ENCODE measurements at regions not wholly inside any gene's neighbourhood (a gene's known extent, or its start where the extent isn't known, plus 50 kb on each side); places are given as distances from the start of the nearest gene placed in this dataset.

DNA sequence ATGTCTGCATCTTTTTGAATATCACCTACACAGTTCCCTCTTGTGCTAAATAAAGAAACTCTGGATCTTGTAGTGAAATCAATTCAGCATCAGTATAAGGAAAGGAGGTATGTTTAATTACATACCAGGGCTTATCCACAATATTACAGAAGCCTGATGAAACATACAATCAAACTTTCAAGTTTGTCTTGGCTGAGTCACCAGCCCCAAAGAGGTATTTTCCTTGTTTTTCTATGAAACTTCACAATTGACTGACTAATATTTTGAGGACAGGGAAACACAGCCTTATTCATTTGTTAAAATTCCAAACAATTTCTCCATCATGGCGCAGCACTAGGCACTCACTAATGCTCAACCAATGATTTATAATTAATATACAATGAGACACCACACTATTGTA, 952.4 kb downstream of the PCDH17 start:
- Histone ChIP-seq H3K27ac (ENCODE audit: low read depth, low read length) (no peak overlapping the region), H3K36me3 (ENCODE audit: control insufficient read depth, insufficient read depth, low read length) (no peaks in the 10 kb centered on the region), H3K4me1 (ENCODE audit: control insufficient read depth, insufficient read depth, low read length) (no peaks in the 10 kb centered on the region), H3K9me3 (ENCODE audit: control insufficient read depth, insufficient read depth, low read length) (no peaks in the 10 kb centered on the region), H3K27me3 (ENCODE audit: control insufficient read depth, insufficient read depth, low read length) (no peaks in the 10 kb centered on the region), H3K4me3 (ENCODE audit: low read depth, low read length) (no peak overlapping the region)
- no peak for DNase-seq (ENCODE audit: low read depth in 4 of 6, low spot score in 6 of 6)
- WGBS (ENCODE audit: insufficient coverage), result no CpG with 5 or more reads among the region's 1 CpG

DNA sequence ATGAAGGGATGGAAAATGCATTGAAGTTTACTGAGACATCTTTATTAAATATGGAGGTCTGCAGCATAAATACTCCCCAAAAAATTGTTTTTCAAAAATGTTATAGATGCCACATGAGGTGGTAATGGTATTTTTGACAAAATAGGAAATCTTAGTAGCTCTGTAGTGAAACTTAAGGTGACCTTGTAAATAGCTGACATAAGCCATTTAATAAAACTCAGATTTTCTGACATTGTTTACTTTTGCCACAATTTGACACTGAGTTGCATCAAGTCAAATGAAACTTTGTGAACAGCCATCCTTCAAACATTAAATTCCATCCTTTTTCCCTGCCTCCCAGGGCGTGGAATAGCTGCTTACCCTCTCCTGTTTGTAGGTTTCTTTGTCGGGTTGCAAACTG, 953.1 kb downstream of the PCDH17 start:
- Histone ChIP-seq H3K4me3 (ENCODE audit: low read depth, low read length) (no peak overlapping the region), H3K4me1 (ENCODE audit: control insufficient read depth, insufficient read depth, low read length) (no peaks in the 10 kb centered on the region), H3K27me3 (ENCODE audit: control insufficient read depth, insufficient read depth, low read length) (no peaks in the 10 kb centered on the region), H3K27ac (ENCODE audit: low read depth, low read length) (no peak overlapping the region), H3K36me3 (ENCODE audit: control insufficient read depth, insufficient read depth, low read length) (no peaks in the 10 kb centered on the region), H3K9me3 (ENCODE audit: control insufficient read depth, insufficient read depth, low read length) (no peaks in the 10 kb centered on the region)
- DNase-seq (ENCODE audit: low read depth in 4 of 6, low spot score in 6 of 6), result no peak
- no CpG with 5 or more reads among the region's 2 CpGs for WGBS (ENCODE audit: insufficient coverage)

DNA sequence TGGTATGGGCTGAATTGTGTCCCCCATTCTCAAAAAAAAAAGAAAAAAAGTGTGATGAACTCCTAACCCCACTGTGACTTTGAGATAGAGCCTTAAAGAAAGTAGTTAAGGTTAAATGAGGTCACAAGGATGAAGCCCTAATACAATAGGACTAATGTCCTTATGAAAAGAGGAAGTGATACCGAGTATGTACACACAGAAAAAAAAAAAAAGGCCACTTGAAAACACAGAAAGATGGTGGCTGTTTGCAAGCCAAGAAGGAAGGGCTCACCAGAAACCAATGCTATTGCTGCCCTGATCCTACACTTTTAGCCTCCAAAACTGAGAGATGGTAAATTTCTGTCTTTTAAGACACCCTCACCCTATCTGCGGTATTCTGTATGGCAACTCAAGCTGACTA, 955.6 kb downstream of the PCDH17 start:
- Histone ChIP-seq H3K9me3 (ENCODE audit: control insufficient read depth, insufficient read depth, low read length) (no peaks in the 10 kb centered on the region), H3K4me3 (ENCODE audit: low read depth, low read length) (no peak overlapping the region), H3K36me3 (ENCODE audit: control insufficient read depth, insufficient read depth, low read length) (no peaks in the 10 kb centered on the region), H3K27ac (ENCODE audit: low read depth, low read length) (no peak overlapping the region), H3K27me3 (ENCODE audit: control insufficient read depth, insufficient read depth, low read length) (no peaks in the 10 kb centered on the region), H3K4me1 (ENCODE audit: control insufficient read depth, insufficient read depth, low read length) (no peaks in the 10 kb centered on the region)
- no peak for DNase-seq (ENCODE audit: low read depth in 4 of 6, low spot score in 6 of 6)
- no CpG with 5 or more reads among the region's 2 CpGs for WGBS (ENCODE audit: insufficient coverage)

DNA sequence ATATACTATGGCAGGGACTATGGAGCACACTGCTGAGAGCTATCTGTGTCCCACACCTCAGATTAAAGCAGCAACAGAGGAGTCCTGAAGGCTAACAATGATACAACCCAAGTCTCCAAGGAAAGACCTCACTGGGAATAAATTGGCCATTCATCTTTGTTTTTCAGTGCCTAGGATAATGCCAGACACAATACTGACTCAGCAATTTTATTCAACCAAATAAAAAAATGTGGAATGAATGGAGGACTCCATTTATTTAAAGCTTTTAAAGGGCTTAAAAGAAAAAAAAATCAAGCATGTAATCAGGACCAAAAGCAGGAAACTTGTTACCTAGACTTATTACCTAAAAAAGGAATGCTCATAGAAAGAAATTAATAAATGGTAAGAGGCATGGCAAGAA, 960.5 kb downstream of the PCDH17 start:
- no peak overlapping the region for H3K4me3 ChIP-seq (ENCODE audit: low read depth, low read length)
- DNase-seq (ENCODE audit: low read depth in 4 of 6, low spot score in 6 of 6), result no peak
- no peaks in the 10 kb centered on the region for H3K4me1 ChIP-seq (ENCODE audit: control insufficient read depth, insufficient read depth, low read length)
- H3K9me3 ChIP-seq (ENCODE audit: control insufficient read depth, insufficient read depth, low read length), result no peaks in the 10 kb centered on the region
- no peak overlapping the region for H3K27ac ChIP-seq (ENCODE audit: low read depth, low read length)
- H3K27me3 ChIP-seq (ENCODE audit: control insufficient read depth, insufficient read depth, low read length), result no peaks in the 10 kb centered on the region
- no peaks in the 10 kb centered on the region for H3K36me3 ChIP-seq (ENCODE audit: control insufficient read depth, insufficient read depth, low read length)

DNA sequence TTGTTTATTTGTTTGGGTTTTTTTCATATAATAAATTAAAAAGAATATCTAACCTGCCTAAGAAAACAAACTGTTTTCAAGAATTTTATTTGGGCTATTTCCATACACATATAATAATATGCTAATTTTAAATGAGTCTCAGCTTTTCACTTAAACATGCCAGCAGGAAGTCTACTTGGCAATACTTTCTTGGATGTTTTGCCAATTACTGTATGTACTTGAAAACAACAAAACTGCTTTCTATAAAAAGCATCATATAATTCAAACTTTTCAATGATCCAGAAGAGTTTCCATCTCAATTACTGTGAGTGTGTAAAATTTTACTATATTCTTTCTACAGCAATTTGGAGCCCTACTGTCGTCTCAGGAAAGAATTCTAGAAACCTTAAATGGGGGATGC, 961.2 kb downstream of the PCDH17 start:
- H3K9me3 ChIP-seq (ENCODE audit: control insufficient read depth, insufficient read depth, low read length), result no peaks in the 10 kb centered on the region

DNA sequence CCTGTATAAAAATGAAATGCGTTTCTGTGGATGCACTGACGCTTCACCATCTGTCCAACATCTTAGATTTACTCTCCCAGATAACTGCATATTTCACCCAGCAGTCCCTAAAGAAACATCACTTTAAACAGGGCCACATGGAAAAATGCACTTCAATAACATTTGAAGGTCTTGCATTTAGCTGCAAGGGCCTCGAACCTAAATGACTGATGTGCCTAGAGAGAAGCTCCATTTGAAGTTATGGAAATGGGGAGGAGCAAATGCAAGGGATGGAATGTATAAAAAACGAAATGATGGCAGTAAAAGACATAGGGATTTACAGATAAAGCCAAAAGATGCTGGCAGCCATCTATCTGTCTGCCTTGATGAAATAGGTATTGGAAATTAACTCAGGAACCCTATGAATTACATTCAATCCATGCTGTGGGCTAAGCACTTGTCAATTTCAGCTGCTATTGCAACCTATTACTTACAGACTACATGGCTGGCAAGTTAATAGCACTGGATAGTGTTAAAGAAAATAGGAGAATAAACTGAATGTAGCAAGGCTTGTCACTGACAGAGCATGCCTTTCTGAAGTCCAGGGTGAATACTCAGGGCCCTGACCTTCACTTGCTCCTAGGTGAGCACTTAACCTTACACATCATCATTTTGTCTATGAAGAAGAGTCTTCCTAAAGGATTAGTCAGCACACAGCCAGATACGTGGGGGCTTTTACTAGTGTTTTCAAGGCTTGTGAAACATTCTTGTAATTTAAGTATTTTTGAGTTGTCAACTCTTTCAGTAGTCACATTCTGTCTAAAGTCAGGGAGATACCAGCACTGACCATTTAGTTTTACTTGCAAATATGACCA, 963.4 kb downstream of the PCDH17 start:
- Histone ChIP-seq H3K9me3 (ENCODE audit: control insufficient read depth, insufficient read depth, low read length) (no peaks in the 10 kb centered on the region), H3K4me3 (ENCODE audit: low read depth, low read length) (no peak overlapping the region), H3K27ac (ENCODE audit: low read depth, low read length) (no peak overlapping the region), H3K27me3 (ENCODE audit: control insufficient read depth, insufficient read depth, low read length) (no peaks in the 10 kb centered on the region), H3K36me3 (ENCODE audit: control insufficient read depth, insufficient read depth, low read length) (no peaks in the 10 kb centered on the region), H3K4me1 (ENCODE audit: control insufficient read depth, insufficient read depth, low read length) (no peaks in the 10 kb centered on the region)
- WGBS (ENCODE audit: insufficient coverage), result 65% methylated on average over 3 of the region's 5 CpGs
- DNase-seq (ENCODE audit: low read depth in 4 of 6, low spot score in 6 of 6), result peak in 2 of 6 donors; percentile 11 to 68

More for the DNA sequence above, 961.2 kb downstream of the PCDH17 start:
- Histone ChIP-seq H3K4me1 (ENCODE audit: control insufficient read depth, insufficient read depth, low read length) (no peaks in the 10 kb centered on the region), H3K36me3 (ENCODE audit: control insufficient read depth, insufficient read depth, low read length) (no peaks in the 10 kb centered on the region), H3K27ac (ENCODE audit: low read depth, low read length) (no peak overlapping the region), H3K27me3 (ENCODE audit: control insufficient read depth, insufficient read depth, low read length) (no peaks in the 10 kb centered on the region), H3K4me3 (ENCODE audit: low read depth, low read length) (no peak overlapping the region)
- no CpG with 5 or more reads among the region's 1 CpG for WGBS (ENCODE audit: insufficient coverage)
- peak in 2 of 6 donors; percentile 34 to 76 for DNase-seq (ENCODE audit: low read depth in 4 of 6, low spot score in 6 of 6)

DNA sequence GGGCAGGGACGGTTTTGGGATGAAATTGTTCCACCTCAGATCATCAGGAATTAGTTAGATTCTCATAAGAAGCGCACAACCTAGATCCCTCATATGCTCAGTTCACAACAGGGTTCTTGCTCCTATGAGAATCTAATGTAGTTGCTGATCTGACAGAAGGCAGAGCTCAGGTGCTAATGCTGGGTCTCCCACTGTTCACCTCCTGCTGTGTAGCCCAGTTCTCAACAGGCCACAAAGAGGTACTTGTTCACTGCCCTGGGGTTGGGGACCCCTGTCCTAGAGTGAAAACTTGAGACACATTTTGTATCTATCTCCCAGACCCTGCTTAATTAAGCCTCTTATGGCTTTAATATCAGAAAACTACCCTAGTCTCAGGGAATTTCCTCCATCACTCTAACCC, 966.0 kb downstream of the PCDH17 start:
- no peak for DNase-seq (ENCODE audit: low read depth in 4 of 6, low spot score in 6 of 6)
- Histone ChIP-seq H3K4me1 (ENCODE audit: control insufficient read depth, insufficient read depth, low read length) (no peaks in the 10 kb centered on the region), H3K27ac (ENCODE audit: low read depth, low read length) (no peak overlapping the region), H3K4me3 (ENCODE audit: low read depth, low read length) (no peak overlapping the region), H3K36me3 (ENCODE audit: control insufficient read depth, insufficient read depth, low read length) (no peaks in the 10 kb centered on the region), H3K27me3 (ENCODE audit: control insufficient read depth, insufficient read depth, low read length) (no peaks in the 10 kb centered on the region), H3K9me3 (ENCODE audit: control insufficient read depth, insufficient read depth, low read length) (no peaks in the 10 kb centered on the region)
- WGBS (ENCODE audit: insufficient coverage), result no CpG with 5 or more reads among the region's 2 CpGs

DNA sequence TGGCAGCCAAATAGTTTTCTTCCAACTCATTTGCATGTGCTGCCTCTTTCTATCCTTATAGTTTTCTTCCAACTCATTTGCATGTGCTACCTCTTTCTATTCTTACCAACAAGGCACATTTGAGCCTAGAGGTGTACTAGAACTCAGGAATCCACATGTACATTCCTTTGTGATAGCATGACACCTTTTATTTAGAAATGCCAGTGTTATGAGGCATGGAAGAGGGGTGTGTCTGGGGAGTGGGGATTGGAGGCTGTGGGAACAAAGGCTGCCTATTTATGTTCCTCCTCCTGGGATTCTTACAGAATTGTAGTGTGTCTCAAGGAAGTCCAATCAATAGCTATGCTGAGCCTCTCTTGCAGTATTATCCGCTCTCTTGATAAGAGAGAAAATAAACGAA, 966.7 kb downstream of the PCDH17 start:
- H3K4me3 ChIP-seq (ENCODE audit: low read depth, low read length), result no peak overlapping the region
- DNase-seq (ENCODE audit: low read depth in 4 of 6, low spot score in 6 of 6), result no peak
- H3K4me1 ChIP-seq (ENCODE audit: control insufficient read depth, insufficient read depth, low read length), result no peaks in the 10 kb centered on the region
- no peaks in the 10 kb centered on the region for H3K27me3 ChIP-seq (ENCODE audit: control insufficient read depth, insufficient read depth, low read length)
- H3K27ac ChIP-seq (ENCODE audit: low read depth, low read length), result no peak overlapping the region
- no CpG with 5 or more reads among the region's 2 CpGs for whole genome bisulfite sequencing (ENCODE audit: insufficient coverage)
- no peaks in the 10 kb centered on the region for H3K9me3 ChIP-seq (ENCODE audit: control insufficient read depth, insufficient read depth, low read length)
- H3K36me3 ChIP-seq (ENCODE audit: control insufficient read depth, insufficient read depth, low read length), result no peaks in the 10 kb centered on the region

DNA sequence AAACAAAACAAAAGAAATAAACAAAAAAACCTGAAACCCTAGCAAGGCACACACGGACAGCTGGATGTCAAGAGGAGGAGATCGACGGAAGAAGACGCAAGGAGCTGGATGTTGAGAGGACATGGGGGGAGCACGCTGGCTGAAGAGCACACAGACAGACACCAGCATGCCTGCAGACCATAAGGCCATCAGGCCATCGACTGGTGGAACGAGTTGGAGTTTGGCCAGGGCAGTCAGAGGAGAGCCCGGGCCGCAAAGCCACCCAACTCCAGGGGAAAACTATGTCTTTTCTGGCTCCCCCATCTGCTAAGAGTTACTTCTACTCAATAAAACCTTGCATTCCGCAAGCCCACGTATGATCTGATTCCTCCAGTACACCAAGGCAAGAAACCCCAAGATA, 979.6 kb downstream of the PCDH17 start:
- Histone ChIP-seq H3K36me3 (ENCODE audit: control insufficient read depth, insufficient read depth, low read length) (no peaks in the 10 kb centered on the region), H3K27me3 (ENCODE audit: control insufficient read depth, insufficient read depth, low read length) (no peaks in the 10 kb centered on the region), H3K27ac (ENCODE audit: low read depth, low read length) (no peak overlapping the region), H3K4me1 (ENCODE audit: control insufficient read depth, insufficient read depth, low read length) (no peaks in the 10 kb centered on the region), H3K4me3 (ENCODE audit: low read depth, low read length) (no peak overlapping the region), H3K9me3 (ENCODE audit: control insufficient read depth, insufficient read depth, low read length) (no peaks in the 10 kb centered on the region)
- DNase-seq (ENCODE audit: low read depth in 4 of 6, low spot score in 6 of 6), result no peak
- WGBS (ENCODE audit: insufficient coverage), result 95% methylated on average over 11 of the region's 11 CpGs

DNA sequence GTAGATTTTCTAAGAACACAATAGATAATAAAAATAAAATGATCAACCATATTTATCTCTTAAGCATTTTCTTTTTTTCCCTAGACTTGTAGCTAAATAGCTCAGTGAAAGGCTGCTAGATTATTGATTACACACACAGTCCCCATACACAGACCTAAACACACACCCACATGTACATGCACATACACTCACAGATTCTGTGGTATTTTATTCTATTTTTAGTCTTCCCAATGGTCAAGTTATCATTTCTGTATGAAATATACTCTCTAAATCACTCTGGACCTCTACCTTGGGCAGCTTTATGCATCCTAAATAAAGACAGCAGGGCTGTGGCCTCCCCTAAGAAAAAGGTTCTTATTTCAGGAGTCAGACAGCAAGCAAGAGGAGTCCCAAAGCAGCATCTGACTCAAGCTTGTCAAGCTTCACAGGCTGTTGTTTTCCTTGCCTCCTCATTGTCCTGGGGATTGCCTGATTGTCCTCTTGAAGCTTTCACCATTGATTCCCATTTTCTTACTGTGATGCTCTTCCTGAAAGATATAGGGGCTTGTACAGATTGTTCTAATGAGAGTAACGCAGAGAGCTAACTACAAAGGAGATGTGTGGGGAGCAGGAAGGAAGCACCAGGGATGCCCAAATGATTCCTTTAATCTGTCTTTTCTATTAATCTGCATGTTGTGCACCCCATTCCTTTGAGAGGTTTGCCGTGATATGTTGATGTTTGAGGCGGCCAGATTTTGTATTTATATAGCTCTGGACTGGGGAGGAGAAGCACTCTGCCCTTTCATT, 986.5 kb downstream of the PCDH17 start:
- Histone ChIP-seq H3K9me3 (ENCODE audit: control insufficient read depth, insufficient read depth, low read length) (no peaks in the 10 kb centered on the region), H3K36me3 (ENCODE audit: control insufficient read depth, insufficient read depth, low read length) (no peaks in the 10 kb centered on the region), H3K27me3 (ENCODE audit: control insufficient read depth, insufficient read depth, low read length) (no peaks in the 10 kb centered on the region), H3K27ac (ENCODE audit: low read depth, low read length) (no peak overlapping the region), H3K4me1 (ENCODE audit: control insufficient read depth, insufficient read depth, low read length) (no peaks in the 10 kb centered on the region), H3K4me3 (ENCODE audit: low read depth, low read length) (no peak overlapping the region)
- peak in 2 of 6 donors; percentile 2 to 51 for DNase-seq (ENCODE audit: low read depth in 4 of 6, low spot score in 6 of 6)
- 20% methylated on average over 1 of the region's 3 CpGs for WGBS (ENCODE audit: insufficient coverage)

Data from spinal cord (tissue), 9 donors.